NCI-H146 treated with DMSO at 0.1 percent for 48 hours (cell line): ENCODE measurements at regions not wholly inside any gene's neighbourhood (a gene's known extent, or its start where the extent isn't known, plus 50 kb on each side); places are given as distances from the start of the nearest gene placed in this dataset.
"Not testable (repeated sequence)": the region's sequence is repeated elsewhere in the genome, so short reads cannot be mapped to it uniquely, and the experiment has no call there.

ENCODE experiments used
- DNase-seq: peaks from one replicate; lab custom pipeline; 2025; ENCODE audit not compliant: unreplicated experiment; lab: John Stamatoyannopoulos, UW

GRCh38 chr7:91620827-91621226 lies 259.7 kb downstream of the MTERF1 start:
- no peak for DNase-seq

- not testable (repeated sequence) for DNase-seq
These were observed 253.2 kb downstream of the MTERF1 start for GRCh38 chr7:91627324-91627723.

- DNase-seq: no peak
These were observed 251.8 kb downstream of the MTERF1 start for GRCh38 chr7:91628742-91629141.

GRCh38 chr7:91630581-91631380 lies 249.7 kb downstream of the MTERF1 start:
- no peak for DNase-seq

- DNase-seq: no peak
These were observed 248.1 kb downstream of the MTERF1 start for GRCh38 chr7:91632234-91632940.

- DNase-seq: peak; percentile 91
These were observed 247.5 kb downstream of the MTERF1 start for GRCh38 chr7:91633013-91633441.

- peak; percentile 98 for DNase-seq
These were observed 245.9 kb downstream of the MTERF1 start for GRCh38 chr7:91634485-91635177.

GRCh38 chr7:91636129-91636724 lies 244.3 kb downstream of the MTERF1 start:
- DNase-seq: peak; percentile 53

GRCh38 chr7:91636728-91637127 lies 243.8 kb downstream of the MTERF1 start:
- no peak for DNase-seq

GRCh38 chr7:91644256-91644655 lies 236.2 kb downstream of the MTERF1 start:
- no peak for DNase-seq

GRCh38 chr7:91645542-91645941 lies 235.0 kb downstream of the MTERF1 start:
- DNase-seq: no peak

GRCh38 chr7:91651986-91652385 lies 228.5 kb downstream of the MTERF1 start:
- no peak for DNase-seq

- no peak for DNase-seq
These were observed 227.2 kb downstream of the MTERF1 start for GRCh38 chr7:91653286-91653685.

- DNase-seq: no peak
These were observed 224.8 kb downstream of the MTERF1 start for GRCh38 chr7:91655656-91656055.

- DNase-seq: no peak
These were observed 223.7 kb downstream of the MTERF1 start for GRCh38 chr7:91656541-91657482.

- no peak for DNase-seq
These were observed 222.9 kb downstream of the MTERF1 start for GRCh38 chr7:91657483-91658071.

- no peak for DNase-seq
These were observed 221.4 kb downstream of the MTERF1 start for GRCh38 chr7:91659096-91659495.

- DNase-seq: no peak
These were observed 219.7 kb downstream of the MTERF1 start for GRCh38 chr7:91660734-91661356.

- no peak for DNase-seq
These were observed 218.8 kb downstream of the MTERF1 start for GRCh38 chr7:91661727-91662126.
